K562 (cell line): ENCODE measurements at regions not wholly inside any gene's neighbourhood (a gene's known extent, or its start where the extent isn't known, plus 50 kb on each side); places are given as distances from the start of the nearest gene placed in this dataset.
A peak's percentile ranks its signal among the peaks of the same experiment; 100 is the strongest.

Experiments used
- C11orf30 ChIP-seq: fragments of 450-650 bp; IDR thresholded peaks from 2 replicates; pipeline ENCODE4 v1.6.1; 2016; ENCODE audit warnings: low read depth, mild to moderate bottlenecking
- CXXC5 ChIP-seq: fragments of 250-450 bp; sonication (Bioruptor Pico); IDR thresholded peaks from 2 replicates; pipeline ENCODE4 v1.8.0; 2022; ENCODE audit warnings: inconsistent platforms, mild to moderate bottlenecking, moderate library complexity
- MED1 ChIP-seq: sonication (generic); formaldehyde crosslinking; IDR thresholded peaks from 2 replicates; pipeline ENCODE4 v1.8.1; 2023; ENCODE audit warnings: missing genetic modification reagents, borderline replicate concordance
- MEF2D ChIP-seq: conservative IDR thresholded peaks from 2 replicates; pipeline ENCODE4 v1.6.1; 2016; ENCODE audit warnings: low read depth, missing genetic modification characterization, missing compliant biosample characterization
- MGA ChIP-seq: fragments of 450-650 bp; IDR thresholded peaks from 2 replicates; pipeline ENCODE4 v1.6.1; 2016; ENCODE audit warnings: mild to moderate bottlenecking, moderate library complexity
- NCOA2 ChIP-seq, 2 experiments: fragments of 450-650 bp; IDR thresholded peaks; 2 replicates each; pipeline ENCODE4 v1.6.1; 2018; ENCODE audit warnings: mild to moderate bottlenecking in 2 of 2, moderate library complexity in 1 of 2; ENCODE audit not compliant: partially characterized antibody in 2 of 2
- NFIC ChIP-seq: fragments of 450-650 bp; IDR thresholded peaks from 2 replicates; pipeline ENCODE4 v1.6.1; 2017; ENCODE audit warnings: mild to moderate bottlenecking, inconsistent platforms
- POLR2G ChIP-seq: fragments of 200-400 bp; formaldehyde crosslinking; IDR thresholded peaks from 2 replicates; pipeline ENCODE4 v1.6.1; 2017; ENCODE audit warnings: low read depth, mild to moderate bottlenecking, antibody characterized with exemption, low read length, moderate library complexity
- ZNF695 ChIP-seq: fragments of 450-650 bp; formaldehyde crosslinking; IDR thresholded peaks from 2 replicates; pipeline ENCODE4 v1.4.0; 2020; ENCODE audit warnings: mild to moderate bottlenecking, moderate library complexity
- TF ChIP-seq, protein P1 (sequence below), 3 experiments: fragments of 200-800 bp in 1 of 3; sonication (Bioruptor generic) in 1 of 3; sonication (generic) in 1 of 3; formaldehyde crosslinking in 1 of 3; IDR thresholded peaks; 2 replicates each; pipeline versions ENCODE4 v1.6.1 to v1.8.0; 2016 to 2022; ENCODE audit warnings: mild to moderate bottlenecking in 2 of 3, missing compliant biosample characterization in 2 of 3, missing genetic modification characterization in 2 of 3, missing genetic modification reagents in 1 of 3

GRCh38 chr5:154654486-154655371 lies 100.4 kb upstream of the LARP1 start (continued):
- TF ChIP-seq MGA (peak; percentile 73), MEF2D (peak; percentile 60; the same call in 1 of the 2 replicates), NFIC (peak; percentile 61), MED1 (CRISPR knock-in tag) (no peak), NCOA2 (IDR thresholded peaks at IDR 0.05; ENCODE audit: partially characterized antibody in 2 of 2) (no peak), C11orf30 (peak; percentile 42; the same call in 1 of the 2 replicates), POLR2G (no peak), ZNF695 (CRISPR knock-in tag) (0 out of 2 replicates have a peak, but pooled peaks have one; percentile 6), CXXC5 (peak; percentile 40; the same call in 1 of the 2 replicates)
- TF ChIP-seq, protein P1, sequence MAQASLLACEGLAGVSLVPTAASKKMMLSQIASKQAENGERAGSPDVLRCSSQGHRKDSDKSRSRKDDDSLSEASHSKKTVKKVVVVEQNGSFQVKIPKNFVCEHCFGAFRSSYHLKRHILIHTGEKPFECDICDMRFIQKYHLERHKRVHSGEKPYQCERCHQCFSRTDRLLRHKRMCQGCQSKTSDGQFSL (CRISPR knock-in tag; IDR thresholded peaks at IDR 0.05) = no peak
- TF ChIP-seq, protein P1 (tag; IDR thresholded peaks at IDR 0.05) = no peak
